NCI-H526 (cell line): ENCODE measurements at regions not wholly inside any gene's neighbourhood (a gene's known extent, or its start where the extent isn't known, plus 50 kb on each side); places are given as distances from the start of the nearest gene placed in this dataset.
"Not testable (repeated sequence)": the region's sequence is repeated elsewhere in the genome, so short reads cannot be mapped to it uniquely, and the experiment has no call there.

Experiments used
- DNase-seq, 2 experiments: peaks; one replicate each; lab custom pipeline; 2025; lab: John Stamatoyannopoulos, UW

GRCh38 chrX:65971151-65971550 is 68.7 kb downstream of the VSIG4 start:
- DNase-seq: no peak

DNA sequence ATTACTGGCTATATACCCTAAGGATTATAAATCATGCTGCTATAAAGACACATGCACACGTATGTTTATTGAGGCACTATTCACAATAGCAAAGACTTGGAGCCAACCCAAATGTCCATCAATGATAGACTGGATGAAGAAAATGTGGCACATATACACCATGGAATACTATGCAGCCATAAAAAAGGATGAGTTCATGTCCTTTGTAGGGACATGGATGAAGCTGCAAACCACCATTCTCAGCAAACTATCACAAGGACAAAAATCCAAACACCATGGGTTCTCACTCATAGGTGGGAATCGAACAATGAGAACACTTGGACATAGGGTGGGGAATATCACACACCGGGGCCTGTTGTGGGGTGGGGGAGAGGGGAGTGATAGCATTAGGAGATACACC is 72.7 kb downstream of the VSIG4 start:
- not testable (repeated sequence) for DNase-seq

- DNase-seq: no peak
Measured at GRCh38 chrX:65961714-65962113, 78.2 kb downstream of the VSIG4 start.

DNA sequence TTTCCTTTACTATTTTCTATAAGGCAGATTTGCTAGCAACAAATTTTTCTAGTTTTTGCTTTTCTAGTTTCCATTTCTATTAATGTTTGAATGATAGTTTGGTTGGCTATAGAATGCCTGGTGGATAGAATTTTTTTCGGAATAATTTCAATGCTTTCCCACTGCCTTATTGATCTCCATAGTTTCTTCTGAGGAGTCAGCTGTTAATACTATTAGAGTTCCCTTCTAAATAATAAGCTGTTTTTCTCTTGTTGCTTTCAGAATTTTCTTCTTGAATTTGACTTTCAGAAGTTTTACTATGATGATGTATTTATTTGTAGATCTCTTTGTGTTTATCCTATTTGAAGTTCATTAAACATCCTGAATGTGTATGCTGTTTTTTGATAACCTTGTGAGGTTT is 91.8 kb downstream of the VSIG4 start:
- no peak for DNase-seq

- no peak for DNase-seq
Measured at GRCh38 chrX:65941775-65942174, 98.1 kb downstream of the VSIG4 start.

DNA sequence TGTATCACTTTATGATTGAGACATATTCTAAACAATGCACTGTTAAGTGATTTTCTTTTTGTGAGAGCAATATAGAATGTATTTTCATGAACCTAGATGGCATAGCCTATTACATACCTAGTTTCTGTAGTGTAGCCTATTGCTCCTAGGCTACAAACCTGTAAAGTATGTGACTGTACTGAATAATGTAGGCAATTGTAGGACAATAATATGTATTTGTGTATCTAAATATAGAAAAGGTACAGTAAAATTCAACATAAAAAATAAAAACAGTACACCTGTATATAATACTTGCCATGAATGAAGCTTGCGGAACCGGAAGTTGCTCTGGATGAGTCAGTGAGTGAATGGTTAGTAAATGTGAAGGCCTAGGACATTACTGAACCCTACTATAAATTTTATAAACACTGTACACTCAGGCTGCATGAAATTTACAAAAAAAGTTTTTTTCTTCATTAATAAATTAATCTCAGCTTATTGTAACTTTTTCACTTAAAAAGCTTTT is 106.7 kb downstream of the VSIG4 start:
- no peak for DNase-seq

DNA sequence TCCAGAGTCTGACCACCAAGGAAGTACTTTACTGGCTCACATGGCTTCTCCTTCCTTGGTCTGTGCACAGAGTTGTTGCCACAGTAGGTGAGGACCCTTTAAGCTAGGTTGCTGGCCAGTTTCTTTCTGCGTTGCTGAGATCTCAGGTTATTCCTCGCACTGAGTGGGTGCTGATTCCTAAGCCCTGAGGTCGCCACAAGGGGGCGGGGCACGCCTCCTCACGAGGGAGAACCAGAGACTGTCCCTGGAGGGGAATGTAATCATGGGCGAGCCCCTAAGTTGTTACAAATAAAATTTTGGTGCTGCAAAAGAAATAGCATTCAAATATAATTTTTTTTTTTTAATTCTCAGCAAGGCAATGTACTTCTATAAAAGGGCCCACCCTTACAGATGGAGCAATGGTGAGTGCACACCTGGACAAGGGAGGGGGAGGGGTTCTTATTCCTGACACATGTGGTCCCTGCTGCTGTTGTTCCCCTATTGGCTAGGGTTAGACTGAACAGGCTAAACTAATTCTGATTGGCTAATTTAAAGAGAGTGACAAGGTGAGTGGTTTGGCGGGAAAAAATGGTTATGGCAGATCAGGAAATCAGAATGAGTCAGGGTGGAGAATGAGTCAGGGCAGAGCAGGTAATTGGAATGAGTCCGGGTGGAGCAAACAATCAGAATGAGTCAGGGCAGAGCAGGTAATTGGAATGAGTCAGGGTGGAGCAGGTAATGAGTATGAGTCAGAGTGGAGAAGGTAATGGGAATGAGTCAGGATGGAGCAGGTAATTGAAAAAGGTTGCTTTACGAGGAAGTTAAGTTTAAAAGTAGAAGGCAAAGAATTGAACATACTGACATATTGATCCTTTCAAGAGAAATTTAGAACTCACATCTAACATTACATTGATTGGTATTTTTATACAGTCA is 107.5 kb downstream of the VSIG4 start:
- DNase-seq: peak in 1 of 2 experiments; percentile 12

DNA sequence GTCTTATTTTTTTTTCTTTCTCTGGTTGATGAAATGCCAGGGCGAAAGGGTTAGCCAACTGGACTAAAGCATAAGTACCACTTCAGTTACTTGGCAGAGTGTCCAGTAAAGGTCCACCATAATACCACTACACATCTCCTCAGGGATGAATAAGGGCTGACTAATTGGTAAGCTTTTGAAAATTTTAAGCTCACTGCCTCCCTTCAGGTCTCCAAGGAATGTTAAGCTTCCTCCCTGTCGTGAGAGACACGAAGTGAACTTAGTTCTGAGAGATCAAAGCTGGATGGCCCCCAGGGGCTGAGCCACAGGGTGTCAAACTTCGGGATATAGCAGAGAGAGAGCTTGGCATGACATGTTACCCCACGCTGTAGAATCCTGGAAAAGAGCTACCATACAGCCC is 111.4 kb downstream of the VSIG4 start:
- DNase-seq: no peak

DNA sequence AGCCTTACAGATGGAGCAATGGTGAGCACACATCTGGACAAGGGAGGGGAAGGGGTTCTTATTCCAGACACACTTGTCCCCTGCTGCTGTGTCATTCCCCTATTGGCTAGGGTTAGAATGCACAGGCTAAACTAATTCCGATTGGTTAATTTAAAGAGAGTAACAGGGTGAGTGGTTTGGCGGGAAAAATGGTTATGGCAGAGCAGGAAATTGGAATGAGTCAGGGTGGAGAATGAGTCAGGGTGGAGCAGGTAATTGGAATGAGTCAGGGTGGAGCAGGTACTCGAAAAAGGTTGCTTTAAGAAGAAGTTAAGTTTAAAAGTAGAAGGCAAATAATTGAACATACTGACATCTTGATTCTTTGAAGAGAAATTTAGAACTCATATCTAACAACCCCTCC is 112.5 kb downstream of the VSIG4 start:
- not testable (repeated sequence) for DNase-seq

DNA sequence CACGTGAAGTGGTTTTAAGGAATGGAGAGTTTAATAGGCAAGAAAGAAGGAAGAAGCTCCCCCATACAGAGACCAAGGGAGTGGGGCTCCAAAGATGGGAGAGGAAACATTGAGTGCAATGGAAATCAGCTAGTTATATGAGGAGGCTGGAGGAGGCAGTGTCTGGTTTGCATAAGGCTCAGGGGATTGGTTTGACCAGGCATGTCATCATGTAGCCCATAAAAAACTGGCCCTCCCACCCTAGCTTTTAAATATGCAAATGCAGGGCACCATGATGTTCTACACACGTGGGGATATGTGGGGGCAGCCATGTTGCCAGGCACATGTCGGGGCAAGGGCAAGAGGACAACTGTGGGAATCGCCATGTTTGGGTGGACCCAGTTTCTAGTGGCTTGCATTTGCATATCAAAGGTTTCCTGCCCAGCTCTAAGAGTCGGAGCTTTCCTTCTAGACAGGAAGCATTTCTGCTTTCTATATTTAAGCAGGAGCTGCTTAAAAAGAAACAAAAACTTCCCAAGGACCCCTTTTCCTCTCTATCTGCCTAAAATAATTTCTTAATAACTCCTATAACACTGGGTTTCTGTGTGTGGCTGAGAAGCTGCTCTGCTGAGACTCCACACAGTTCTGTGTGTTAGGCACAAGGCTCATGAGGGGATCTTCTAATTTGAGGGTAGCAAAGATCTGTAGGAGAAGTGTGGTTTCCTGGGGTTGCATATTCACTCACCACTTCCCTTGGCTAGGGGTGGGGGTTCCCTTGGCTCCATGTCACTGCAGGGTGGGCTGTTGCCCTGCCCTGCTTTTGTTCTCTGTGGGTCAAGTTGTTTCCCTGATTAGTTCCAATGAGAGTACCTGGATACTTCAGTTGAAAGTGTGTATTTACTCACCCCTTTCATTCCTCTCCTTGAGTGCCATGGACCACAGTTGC is 113.5 kb downstream of the VSIG4 start:
- DNase-seq: peak in 1 of 2 experiments; percentile 10

- DNase-seq: no peak
Measured at GRCh38 chrX:65925592-65925991, 114.3 kb downstream of the VSIG4 start.

DNA sequence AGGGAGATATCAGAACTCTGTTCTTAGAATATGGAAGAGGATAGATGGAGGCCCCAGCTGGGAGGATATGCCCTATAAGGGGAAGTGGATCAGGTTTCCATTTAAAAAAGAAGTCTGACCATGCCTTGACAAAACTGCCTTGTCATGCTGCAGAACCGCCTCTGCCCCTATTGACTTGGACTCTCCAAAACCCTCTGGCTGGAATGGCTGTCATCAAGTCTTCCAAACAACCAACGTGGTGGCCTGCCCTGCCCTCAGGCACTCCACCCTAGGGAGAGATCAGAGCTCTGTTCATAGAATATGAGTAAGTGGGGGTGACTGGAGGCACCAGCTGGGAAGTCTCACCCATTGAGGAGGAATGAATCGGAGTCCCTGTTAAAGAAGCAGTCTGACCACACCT is 114.9 kb downstream of the VSIG4 start:
- DNase-seq: no peak

DNA sequence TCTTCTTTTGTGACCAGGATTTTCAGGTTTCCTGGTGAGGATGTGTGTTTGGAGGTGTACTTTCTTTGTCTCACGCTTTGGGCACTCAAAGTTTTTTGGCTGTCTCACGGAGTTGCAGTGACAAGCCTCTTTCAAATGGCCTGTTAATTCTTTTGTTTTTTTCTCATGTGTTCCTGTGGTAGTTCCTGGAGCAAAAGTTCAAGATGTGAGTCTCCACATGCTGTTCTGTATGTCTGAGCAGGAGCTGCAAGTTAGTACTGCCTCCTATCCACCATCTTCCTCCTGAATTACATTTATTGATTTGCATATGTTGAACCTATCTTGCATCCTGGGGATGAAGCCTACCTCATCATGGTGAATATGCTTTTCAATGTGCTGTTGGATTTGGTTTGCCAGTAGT is 118.5 kb downstream of the VSIG4 start:
- no peak for DNase-seq

GRCh38 chrX:65920620-65921019 is 119.3 kb downstream of the VSIG4 start:
- no peak for DNase-seq

DNA sequence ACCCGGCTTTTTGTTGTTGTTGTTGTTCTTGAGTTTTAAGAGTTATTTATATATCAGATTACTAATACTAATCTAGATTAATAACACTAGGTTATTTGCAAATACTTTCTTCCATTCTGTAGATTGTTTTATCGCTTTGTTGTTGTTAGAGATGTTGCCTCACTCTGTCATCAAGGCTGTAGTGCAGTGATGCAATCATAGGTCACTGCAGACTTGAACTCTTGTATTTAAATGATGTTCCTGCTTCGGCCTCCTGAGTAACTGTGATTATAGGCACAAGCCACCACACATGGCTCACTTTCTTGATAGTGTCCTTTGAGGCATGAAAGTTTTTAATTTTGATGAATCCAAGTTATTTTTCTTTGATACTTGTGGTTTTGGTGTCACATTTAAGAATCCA is 129.0 kb downstream of the VSIG4 start:
- DNase-seq: no peak

DNA sequence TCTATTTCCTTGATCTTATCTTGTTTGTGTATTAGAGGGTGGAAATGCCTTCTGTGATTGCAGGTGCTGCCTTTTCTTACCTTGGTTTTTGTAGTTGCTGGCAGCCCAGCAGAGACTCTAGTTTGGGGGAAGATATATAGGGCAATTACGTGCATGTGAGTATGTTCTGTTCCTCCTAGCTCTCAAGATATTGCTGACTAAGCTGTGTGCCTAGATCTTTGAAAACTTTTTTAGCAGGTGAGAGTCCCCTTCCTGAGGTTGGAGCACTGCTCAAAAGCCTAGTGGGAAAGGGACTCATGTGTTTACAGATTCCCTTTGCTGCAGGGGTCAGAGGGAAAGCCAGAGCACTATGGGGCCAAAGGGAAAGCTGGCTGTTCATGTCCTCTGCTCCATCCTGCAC is 136.1 kb downstream of the VSIG4 start:
- DNase-seq: no peak

- DNase-seq: no peak
Measured at GRCh38 chrX:65902011-65902410, 137.9 kb downstream of the VSIG4 start.

- no peak for DNase-seq
Measured at GRCh38 chrX:65900850-65901844, 138.7 kb downstream of the VSIG4 start.

GRCh38 chrX:65894133-65894532 is 145.7 kb downstream of the VSIG4 start:
- DNase-seq: no peak

- DNase-seq: not testable (repeated sequence)
Measured at GRCh38 chrX:65891817-65892216, 148.1 kb downstream of the VSIG4 start.

DNA sequence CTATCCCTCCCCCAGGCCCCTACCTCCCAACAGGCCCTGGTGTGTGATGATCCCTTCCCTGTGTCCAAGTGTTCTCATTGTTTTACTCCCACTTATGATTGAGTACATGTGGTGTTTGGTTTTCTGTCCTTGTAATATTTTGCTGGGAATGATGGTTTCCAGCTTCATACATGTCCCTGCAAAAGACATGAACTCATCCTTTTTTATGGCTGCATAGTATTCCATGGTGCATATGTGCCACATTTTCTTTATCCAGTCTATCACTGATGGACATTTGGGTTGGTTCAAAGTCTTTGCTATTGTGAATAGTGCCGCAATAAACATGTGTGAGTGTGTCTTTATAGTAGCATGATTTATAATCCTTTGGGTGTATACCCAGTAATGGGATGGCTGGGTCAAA is 151.7 kb downstream of the VSIG4 start:
- DNase-seq: not testable (repeated sequence)
